B cell (primary cell): ENCODE measurements at regions not wholly inside any gene's neighbourhood (a gene's known extent, or its start where the extent isn't known, plus 50 kb on each side); places are given as distances from the start of the nearest gene placed in this dataset.

Experiments used
- ATAC-seq: fragments of 200-7000 bp; cut with Tn5 transposase; one replicate; pipeline ENCODE4 v1.10.0; 2021; ENCODE audit warnings: low read depth, mild to moderate bottlenecking, moderate number of reproducible peaks, moderate library complexity
- CTCF ChIA-PET: fragments of 350-600 bp; sonication (Branson Sonifier 250); formaldehyde crosslinking; loops from one replicate; lab custom pipeline; 2021; ENCODE audit warnings: antibody characterized with exemption, inconsistent platforms; lab: Charles Lee
- POLR2A ChIA-PET: fragments of 350-600 bp; sonication (Branson Sonifier 250); formaldehyde crosslinking; loops from one replicate; lab custom pipeline; 2021; ENCODE audit warnings: antibody characterized with exemption; lab: Charles Lee
- DNase-seq: peaks from one replicate; pipeline ENCODE4 v3.0.0; 2013
- H2AFZ ChIP-seq: 2 replicates; pipeline ENCODE4 v1.6.1; 2012; ENCODE audit warnings: mild to moderate bottlenecking, low read depth, low read length; ENCODE audit not compliant: insufficient read depth, poor library complexity, severe bottlenecking
- H3K27ac ChIP-seq, 2 donors: 1 replicate in 1 of 2; 2 replicates in 1 of 2; pipeline ENCODE4 v1.5.1; 2012 to 2013; ENCODE audit warnings: low read length in 2 of 2, mild to moderate bottlenecking in 2 of 2, moderate library complexity in 1 of 2
- H3K27me3 ChIP-seq, 4 experiments: fragments of 200-600 bp in 1 of 4; sonication (generic) in 1 of 4; replicated peaks in 1 of 4; 1 replicate in 2 of 4; 2 replicates in 2 of 4; pipeline versions ENCODE4 v1.6.1 to v1.7.0; 2013 to 2016; ENCODE audit warnings: low read length in 3 of 4, mild to moderate bottlenecking in 2 of 4, mixed read lengths in 1 of 4, moderate library complexity in 1 of 4; ENCODE audit not compliant: insufficient read depth in 4 of 4, control insufficient read depth in 3 of 4; ENCODE audit errors: control extremely low read depth in 1 of 4
- H3K36me3 ChIP-seq, 2 experiments: replicated peaks in 1 of 2; 1 replicate in 1 of 2; 2 replicates in 1 of 2; pipeline versions ENCODE4 v1.6.1 to v1.7.1; 2013; ENCODE audit warnings: low read length in 1 of 2; ENCODE audit not compliant: insufficient read depth in 2 of 2, control insufficient read depth in 1 of 2; ENCODE audit errors: control extremely low read depth in 1 of 2, extremely low read depth in 1 of 2
- H3K4me1 ChIP-seq, 2 donors: fragments of 200-600 bp in 1 of 2; sonication (generic) in 1 of 2; 1 replicate in 1 of 2; 2 replicates in 1 of 2; pipeline versions ENCODE4 v1.5.1 to v1.6.1; 2013 to 2017; ENCODE audit warnings: low read length in 2 of 2; ENCODE audit not compliant: control insufficient read depth in 2 of 2, insufficient read depth in 2 of 2
- H3K4me2 ChIP-seq: replicated peaks from 2 replicates; pipeline ENCODE3; 2012; ENCODE audit warnings: mild to moderate bottlenecking, low read depth, low read length; ENCODE audit not compliant: poor library complexity, severe bottlenecking
- H3K4me3 ChIP-seq, 5 experiments: fragments of 200-600 bp in 1 of 5; sonication (generic) in 1 of 5; 1 replicate in 3 of 5; 2 replicates in 2 of 5; pipeline versions ENCODE4 v1.5.1 to v1.7.0; 2011 to 2016; ENCODE audit warnings: low read length in 4 of 5, mild to moderate bottlenecking in 4 of 5, low read depth in 2 of 5, control low read depth in 1 of 5, moderate library complexity in 1 of 5; ENCODE audit not compliant: insufficient read depth in 1 of 5; ENCODE audit errors: control extremely low read depth in 1 of 5, extremely low read depth in 1 of 5
- H3K79me2 ChIP-seq: fragments of 200-600 bp; sonication (generic); one replicate; pipeline ENCODE4 v1.6.0; 2016; ENCODE audit warnings: low read length; ENCODE audit not compliant: control insufficient read depth, insufficient read depth
- H3K9ac ChIP-seq: fragments of 200-600 bp; sonication (generic); 2 replicates; pipeline ENCODE4 v1.6.1; 2017; ENCODE audit warnings: mild to moderate bottlenecking, low read length, moderate library complexity
- H3K9me3 ChIP-seq, 3 donors: one replicate each; pipeline versions ENCODE4 v1.6.1 to v1.7.1; 2013; ENCODE audit warnings: low read length in 2 of 3; ENCODE audit not compliant: control insufficient read depth in 2 of 3, insufficient read depth in 1 of 3; ENCODE audit errors: control extremely low read depth in 1 of 3
- H4K20me1 ChIP-seq: 2 replicates; pipeline ENCODE4 v1.6.0; 2012; ENCODE audit warnings: mild to moderate bottlenecking, low read length; ENCODE audit not compliant: insufficient read depth, control insufficient read depth, poor library complexity, severe bottlenecking
- H3K27ac Mint-ChIP-seq: one replicate; pipeline ENCODE4 v1.8.0; 2021; ENCODE audit warnings: mixed read lengths
- H3K27me3 Mint-ChIP-seq: one replicate; pipeline ENCODE4 v1.8.0; 2021; ENCODE audit warnings: mixed read lengths
- H3K4me1 Mint-ChIP-seq: one replicate; pipeline ENCODE4 v1.8.0; 2021; ENCODE audit warnings: mixed read lengths
- H3K4me3 Mint-ChIP-seq: one replicate; pipeline ENCODE4 v1.8.0; 2021; ENCODE audit warnings: mixed read lengths
- H3K9me3 Mint-ChIP-seq: one replicate; pipeline ENCODE4 v1.8.0; 2022; ENCODE audit warnings: mixed read lengths; ENCODE audit not compliant: insufficient read depth
- EZH2 ChIP-seq: IDR thresholded peaks from 2 replicates; pipeline ENCODE4 v1.6.1; 2012; ENCODE audit warnings: borderline replicate concordance, low read depth, mild to moderate bottlenecking, moderate library complexity, low read length; ENCODE audit not compliant: insufficient read depth, poor library complexity, severe bottlenecking
- WGBS: methylation state at CpG from one replicate; pipeline ENCODE4 v1.1.5; 2013; ENCODE audit warnings: missing lambda C conversion rate; ENCODE audit not compliant: insufficient coverage; 5-methylcytosine and 5-hydroxymethylcytosine counted together
- intact Hi-C: fragments of 100-400 bp; cut with micrococcal nuclease; formaldehyde crosslinking; loops from one replicate; pipeline ENCODE4 v1.10.0; 2022
- TF ChIP-seq, protein P1 (sequence below): fragments of 200-600 bp; IDR thresholded peaks from one replicate; pipeline ENCODE4 v1.8.0; 2022; ENCODE audit warnings: antibody characterized with exemption, mild to moderate bottlenecking

DNA sequence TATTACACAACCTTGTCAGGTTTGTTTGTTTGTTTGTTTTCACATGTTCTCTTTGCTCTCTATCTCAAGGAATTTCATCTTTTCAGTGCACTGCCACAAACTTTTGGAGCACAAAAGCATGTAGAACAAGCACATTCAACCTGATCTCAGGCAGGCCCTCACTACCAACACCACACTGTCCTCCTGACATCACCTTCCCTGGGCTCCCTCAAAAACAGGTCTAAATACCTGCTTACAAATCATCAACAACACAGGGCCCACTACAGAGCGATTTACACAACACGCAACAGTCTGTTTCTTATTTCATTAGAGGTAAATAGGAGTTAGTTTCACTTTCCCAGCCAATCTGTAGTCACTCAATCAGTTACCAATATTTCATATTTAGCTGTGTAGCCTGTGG lies 241.4 kb downstream of the EPHA7 start:
- Histone ChIP-seq H3K9me3 (no peaks in the 10 kb centered on the region), H3K9ac (no peak overlapping the region), H3K4me2 (peak overlapping the region; percentile 8), H3K4me1 (peaks cover 7 to 8% of the 10 kb centered on the region in 2 donors), H3K27me3 (no peaks in the 10 kb centered on the region), H2AFZ (peak overlapping the region; percentile 43), H3K36me3 (no peaks in the 10 kb centered on the region), H4K20me1 (no peaks in the 10 kb centered on the region), H3K27ac (no peak overlapping the region), H3K4me3 (peak overlapping the region in 1 of 5 experiments; percentile 11), H3K79me2 (no peaks in the 10 kb centered on the region)
- ChIA-PET CTCF (no interaction called here), POLR2A (no interaction called here)
- no peaks in the 10 kb centered on the region for H3K9me3 Mint-ChIP-seq
- intact Hi-C loops = no loop called here
- no peak for ATAC-seq
- H3K4me1 Mint-ChIP-seq = peaks cover 17% of the 10 kb centered on the region
- DNase-seq = no peak
- no peak for TF ChIP-seq EZH2
- TF ChIP-seq, protein P1, sequence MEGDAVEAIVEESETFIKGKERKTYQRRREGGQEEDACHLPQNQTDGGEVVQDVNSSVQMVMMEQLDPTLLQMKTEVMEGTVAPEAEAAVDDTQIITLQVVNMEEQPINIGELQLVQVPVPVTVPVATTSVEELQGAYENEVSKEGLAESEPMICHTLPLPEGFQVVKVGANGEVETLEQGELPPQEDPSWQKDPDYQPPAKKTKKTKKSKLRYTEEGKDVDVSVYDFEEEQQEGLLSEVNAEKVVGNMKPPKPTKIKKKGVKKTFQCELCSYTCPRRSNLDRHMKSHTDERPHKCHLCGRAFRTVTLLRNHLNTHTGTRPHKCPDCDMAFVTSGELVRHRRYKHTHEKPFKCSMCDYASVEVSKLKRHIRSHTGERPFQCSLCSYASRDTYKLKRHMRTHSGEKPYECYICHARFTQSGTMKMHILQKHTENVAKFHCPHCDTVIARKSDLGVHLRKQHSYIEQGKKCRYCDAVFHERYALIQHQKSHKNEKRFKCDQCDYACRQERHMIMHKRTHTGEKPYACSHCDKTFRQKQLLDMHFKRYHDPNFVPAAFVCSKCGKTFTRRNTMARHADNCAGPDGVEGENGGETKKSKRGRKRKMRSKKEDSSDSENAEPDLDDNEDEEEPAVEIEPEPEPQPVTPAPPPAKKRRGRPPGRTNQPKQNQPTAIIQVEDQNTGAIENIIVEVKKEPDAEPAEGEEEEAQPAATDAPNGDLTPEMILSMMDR = no peak
- peak overlapping the region; percentile 3 for H3K27ac Mint-ChIP-seq
- no peaks in the 10 kb centered on the region for H3K27me3 Mint-ChIP-seq
- no CpG with 5 or more reads among the region's 2 CpGs for WGBS
- H3K4me3 Mint-ChIP-seq = peak overlapping the region; percentile 55

DNA sequence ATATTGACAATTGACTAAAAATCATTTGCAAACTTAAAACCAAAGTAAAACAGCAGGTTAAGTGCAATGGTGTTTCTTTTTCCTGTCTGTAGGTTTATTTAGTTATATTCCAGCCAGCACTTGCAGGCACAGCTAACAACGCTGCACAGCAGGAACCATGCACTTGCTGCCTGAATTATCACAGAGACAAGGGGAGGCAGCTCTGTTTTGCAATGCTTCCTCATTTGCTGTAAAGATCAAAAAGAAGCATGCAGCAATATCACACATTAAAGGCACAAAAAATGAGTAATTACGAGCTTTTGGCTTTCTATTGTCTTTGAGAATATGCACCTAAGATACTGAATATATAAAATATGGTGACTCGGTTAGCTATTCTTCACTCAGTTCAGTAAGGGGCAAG lies 241.9 kb downstream of the EPHA7 start:
- no CpG with 5 or more reads among the region's 3 CpGs for WGBS
- no peaks in the 10 kb centered on the region for H3K36me3 ChIP-seq
- peaks cover 7 to 8% of the 10 kb centered on the region in 2 donors for H3K4me1 ChIP-seq
- Mint-ChIP-seq H3K27ac (no peak overlapping the region), H3K9me3 (no peaks in the 10 kb centered on the region), H3K4me1 (peaks cover 17% of the 10 kb centered on the region), H3K27me3 (no peaks in the 10 kb centered on the region), H3K4me3 (no peak overlapping the region)
- no peak for ATAC-seq
- intact Hi-C loops = no loop called here
- ChIA-PET CTCF (no interaction called here), POLR2A (no interaction called here)
- H4K20me1 ChIP-seq = no peaks in the 10 kb centered on the region
- H3K4me3 ChIP-seq = no peak overlapping the region
- H3K79me2 ChIP-seq = no peaks in the 10 kb centered on the region
- peak overlapping the region; percentile 8 for H3K4me2 ChIP-seq
- DNase-seq = no peak
- TF ChIP-seq EZH2 = no peak
- TF ChIP-seq, protein P1 = no peak
- H3K9me3 ChIP-seq = no peaks in the 10 kb centered on the region
- peak overlapping the region; percentile 43 for H2AFZ ChIP-seq
- H3K27ac ChIP-seq = no peak overlapping the region
- H3K9ac ChIP-seq = no peak overlapping the region
- H3K27me3 ChIP-seq = no peaks in the 10 kb centered on the region
